GM12875 (cell line): ENCODE measurements at regions not wholly inside any gene's neighbourhood (a gene's known extent, or its start where the extent isn't known, plus 50 kb on each side); places are given as distances from the start of the nearest gene placed in this dataset.

Source experiments
- H3K4me3 ChIP-seq: one replicate; pipeline ENCODE4 v1.5.1; 2011; ENCODE audit warnings: low read depth, low read length, control low read depth
- CTCF ChIP-seq: IDR thresholded peaks from 2 replicates; pipeline ENCODE4 v1.5.1; 2011; ENCODE audit warnings: low read depth, mild to moderate bottlenecking, control low read depth, inconsistent platforms, low read length, moderate library complexity, borderline replicate concordance; ENCODE audit not compliant: insufficient read depth

- TF ChIP-seq CTCF = no peak
- no peak overlapping the region for H3K4me3 ChIP-seq
Observed at GRCh38 chr6:19662911-19663310, 174.3 kb upstream of the ID4 start.

GRCh38 chr6:19663479-19663878 lies 173.7 kb upstream of the ID4 start:
- H3K4me3 ChIP-seq = no peak overlapping the region
- no peak for TF ChIP-seq CTCF

GRCh38 chr6:19664050-19664449 lies 173.1 kb upstream of the ID4 start:
- H3K4me3 ChIP-seq = no peak overlapping the region
- no peak for TF ChIP-seq CTCF

- no peak overlapping the region for H3K4me3 ChIP-seq
Observed at GRCh38 chr6:19664878-19665612, 172.1 kb upstream of the ID4 start.

GRCh38 chr6:19665613-19665909 lies 171.6 kb upstream of the ID4 start:
- no peak overlapping the region for H3K4me3 ChIP-seq
- no peak for TF ChIP-seq CTCF

More at GRCh38 chr6:19664878-19665612, 172.1 kb upstream of the ID4 start:
- no peak for TF ChIP-seq CTCF

- TF ChIP-seq CTCF = no peak
- H3K4me3 ChIP-seq = no peak overlapping the region
Observed at GRCh38 chr6:19668710-19669109, 168.5 kb upstream of the ID4 start.

- TF ChIP-seq CTCF = no peak
- H3K4me3 ChIP-seq = no peak overlapping the region
Observed at GRCh38 chr6:19669206-19669605, 168.0 kb upstream of the ID4 start.
